ENCODE measurements at regions not wholly inside any gene's neighbourhood (a gene's known extent, or its start where the extent isn't known, plus 50 kb on each side); places are given as distances from the start of the nearest gene placed in this dataset.
"Not testable (repeated sequence)": the region's sequence is repeated elsewhere in the genome, so short reads cannot be mapped to it uniquely, and the experiment has no call there.

DNA sequence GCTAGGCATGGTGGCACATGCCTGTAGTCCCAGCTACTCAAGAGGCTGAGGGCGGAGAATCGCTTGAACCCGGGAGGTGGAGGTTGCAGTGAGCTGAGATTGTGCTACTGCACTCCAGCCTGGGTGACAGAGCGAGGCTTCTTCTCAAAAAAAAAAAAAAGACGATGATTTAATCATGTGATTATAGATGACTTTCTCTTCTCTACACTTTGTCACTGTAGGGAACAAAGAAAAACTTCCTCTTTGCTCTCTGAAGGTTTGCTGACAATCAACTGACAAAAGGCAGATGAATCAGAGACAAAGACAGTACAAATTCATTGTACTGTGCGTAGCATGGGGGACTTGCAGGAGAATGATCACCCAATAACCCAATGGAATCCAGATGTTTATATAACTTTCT, 108.0 kb downstream of the BDH1 start:
- TF ChIP-seq, protein P1, sequence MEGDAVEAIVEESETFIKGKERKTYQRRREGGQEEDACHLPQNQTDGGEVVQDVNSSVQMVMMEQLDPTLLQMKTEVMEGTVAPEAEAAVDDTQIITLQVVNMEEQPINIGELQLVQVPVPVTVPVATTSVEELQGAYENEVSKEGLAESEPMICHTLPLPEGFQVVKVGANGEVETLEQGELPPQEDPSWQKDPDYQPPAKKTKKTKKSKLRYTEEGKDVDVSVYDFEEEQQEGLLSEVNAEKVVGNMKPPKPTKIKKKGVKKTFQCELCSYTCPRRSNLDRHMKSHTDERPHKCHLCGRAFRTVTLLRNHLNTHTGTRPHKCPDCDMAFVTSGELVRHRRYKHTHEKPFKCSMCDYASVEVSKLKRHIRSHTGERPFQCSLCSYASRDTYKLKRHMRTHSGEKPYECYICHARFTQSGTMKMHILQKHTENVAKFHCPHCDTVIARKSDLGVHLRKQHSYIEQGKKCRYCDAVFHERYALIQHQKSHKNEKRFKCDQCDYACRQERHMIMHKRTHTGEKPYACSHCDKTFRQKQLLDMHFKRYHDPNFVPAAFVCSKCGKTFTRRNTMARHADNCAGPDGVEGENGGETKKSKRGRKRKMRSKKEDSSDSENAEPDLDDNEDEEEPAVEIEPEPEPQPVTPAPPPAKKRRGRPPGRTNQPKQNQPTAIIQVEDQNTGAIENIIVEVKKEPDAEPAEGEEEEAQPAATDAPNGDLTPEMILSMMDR (conservative IDR thresholded peaks at IDR 0.05; ENCODE audit: low read length) = not testable (repeated sequence)
- not testable (repeated sequence) for TF ChIP-seq EZH2phosphoT487 (IDR thresholded peaks at IDR 0.05; ENCODE audit: borderline replicate concordance, low read depth, low read length)
